Endothelial cell (in vitro differentiated cells): ENCODE measurements at regions not wholly inside any gene's neighbourhood (a gene's known extent, or its start where the extent isn't known, plus 50 kb on each side); places are given as distances from the start of the nearest gene placed in this dataset.
"Not testable (repeated sequence)": the region's sequence is repeated elsewhere in the genome, so short reads cannot be mapped to it uniquely, and the experiment has no call there.

ENCODE experiments used
- DNase-seq: peaks from one replicate; pipeline ENCODE4 v3.0.0; 2021; ENCODE audit warnings: low spot score
- H3K27ac Mint-ChIP-seq: one replicate; pipeline ENCODE4 v1.8.0; 2021; ENCODE audit warnings: mixed read lengths, inconsistent platforms; ENCODE audit not compliant: unreplicated experiment
- H3K27me3 Mint-ChIP-seq: one replicate; pipeline ENCODE4 v1.8.0; 2021; ENCODE audit warnings: mild to moderate bottlenecking, moderate library complexity, mixed read lengths, inconsistent platforms; ENCODE audit not compliant: unreplicated experiment
- H3K36me3 Mint-ChIP-seq: one replicate; pipeline ENCODE4 v1.8.0; 2021; ENCODE audit warnings: mild to moderate bottlenecking, low read depth, mixed read lengths, inconsistent platforms; ENCODE audit not compliant: unreplicated experiment
- H3K4me1 Mint-ChIP-seq: one replicate; pipeline ENCODE4 v1.8.0; 2021; ENCODE audit warnings: mild to moderate bottlenecking, mixed read lengths, inconsistent platforms; ENCODE audit not compliant: unreplicated experiment
- H3K4me3 Mint-ChIP-seq: one replicate; pipeline ENCODE4 v1.8.0; 2021; ENCODE audit warnings: mild to moderate bottlenecking, mixed read lengths, inconsistent platforms; ENCODE audit not compliant: unreplicated experiment
- H3K9me3 Mint-ChIP-seq: one replicate; pipeline ENCODE4 v1.8.0; 2021; ENCODE audit warnings: mixed read lengths, inconsistent platforms; ENCODE audit not compliant: unreplicated experiment
- CTCF ChIP-seq: fragments of 200-600 bp; sonication (generic); IDR thresholded peaks from one replicate; pipeline ENCODE4 v1.5.0; 2021; ENCODE audit warnings: antibody characterized with exemption; ENCODE audit not compliant: unreplicated experiment

- Mint-ChIP-seq H3K9me3 (no peaks in the 10 kb centered on the region), H3K27me3 (no peaks in the 10 kb centered on the region), H3K4me1 (no peaks in the 10 kb centered on the region), H3K4me3 (no peak overlapping the region), H3K36me3 (no peaks in the 10 kb centered on the region), H3K27ac (no peak overlapping the region)
- DNase-seq, result no peak
- TF ChIP-seq CTCF, result no peak
Measured at GRCh38 chr18:34401775-34402174, 177.1 kb upstream of the NOL4 start.

- not testable (repeated sequence) for DNase-seq, H3K36me3 Mint-ChIP-seq, H3K4me3 Mint-ChIP-seq, H3K27ac Mint-ChIP-seq, H3K4me1 Mint-ChIP-seq, H3K9me3 Mint-ChIP-seq, H3K27me3 Mint-ChIP-seq
Measured at GRCh38 chr18:34407471-34407870, 182.8 kb upstream of the NOL4 start.

- no peaks in the 10 kb centered on the region for H3K9me3 Mint-ChIP-seq
- DNase-seq, result no peak
- H3K4me1 Mint-ChIP-seq, result no peaks in the 10 kb centered on the region
- TF ChIP-seq CTCF, result no peak
- H3K27me3 Mint-ChIP-seq, result no peaks in the 10 kb centered on the region
- H3K27ac Mint-ChIP-seq, result no peak overlapping the region
- H3K4me3 Mint-ChIP-seq, result no peak overlapping the region
- no peaks in the 10 kb centered on the region for H3K36me3 Mint-ChIP-seq
Measured at GRCh38 chr18:34411952-34412351, 187.2 kb upstream of the NOL4 start.

GRCh38 chr18:34431042-34431441 is 206.3 kb upstream of the NOL4 start:
- Mint-ChIP-seq H3K36me3 (no peaks in the 10 kb centered on the region), H3K27ac (no peak overlapping the region), H3K4me1 (no peaks in the 10 kb centered on the region), H3K27me3 (no peaks in the 10 kb centered on the region), H3K4me3 (no peak overlapping the region), H3K9me3 (no peaks in the 10 kb centered on the region)
- TF ChIP-seq CTCF, result no peak
- DNase-seq, result no peak

- TF ChIP-seq CTCF, result no peak
- Mint-ChIP-seq H3K4me1 (no peaks in the 10 kb centered on the region), H3K27me3 (no peaks in the 10 kb centered on the region), H3K36me3 (no peaks in the 10 kb centered on the region), H3K27ac (no peak overlapping the region), H3K9me3 (no peaks in the 10 kb centered on the region), H3K4me3 (no peak overlapping the region)
- no peak for DNase-seq
Measured at GRCh38 chr18:34444622-34445021, 219.9 kb upstream of the NOL4 start.

- peaks cover 1% of the 10 kb centered on the region for H3K27me3 Mint-ChIP-seq
- no peak overlapping the region for H3K27ac Mint-ChIP-seq
- H3K4me1 Mint-ChIP-seq, result no peaks in the 10 kb centered on the region
- H3K9me3 Mint-ChIP-seq, result no peaks in the 10 kb centered on the region
- DNase-seq, result no peak
- TF ChIP-seq CTCF, result no peak
- no peak overlapping the region for H3K4me3 Mint-ChIP-seq
- H3K36me3 Mint-ChIP-seq, result no peaks in the 10 kb centered on the region
Measured at GRCh38 chr18:34448662-34449061, 223.9 kb upstream of the NOL4 start.
